ENCODE measurements at regions not wholly inside any gene's neighbourhood (a gene's known extent, or its start where the extent isn't known, plus 50 kb on each side); places are given as distances from the start of the nearest gene placed in this dataset.

GRCh38 chr11:44397586-44398178, 87.7 kb upstream of the ALX4 start:
- POLR2A ChIA-PET, result no interaction called here
- WGBS (ENCODE audit: insufficient coverage), result 100% methylated on average over 7 of the region's 7 CpGs
- H3K9me3 ChIP-seq (ENCODE audit: control extremely low read depth in 1 of 5, control insufficient read depth in 4 of 5, insufficient read depth in 2 of 5, low read depth in 1 of 5, low read length in 4 of 5), result no peaks in the 10 kb centered on the region

GRCh38 chr11:44398266-44399030, 88.5 kb upstream of the ALX4 start:
- CTCF ChIA-PET, result no interaction called here
- WGBS (ENCODE audit: insufficient coverage), result 93% methylated on average over 12 of the region's 15 CpGs

More at GRCh38 chr11:44397586-44398178, 87.7 kb upstream of the ALX4 start:
- Histone ChIP-seq H3K27me3 (replicated peaks in 2 of 5; ENCODE audit: control insufficient read depth in 4 of 5, insufficient read depth in 5 of 5, low read length in 4 of 5) (peaks cover 0 to 7% (median 0%) of the 10 kb centered on the region in 5 experiments), H3K36me3 (ENCODE audit: control insufficient read depth in 4 of 4, insufficient read depth in 4 of 4, low read length in 3 of 4) (no peaks in the 10 kb centered on the region), H3K4me3 (ENCODE audit: control insufficient read depth in 1 of 7, extremely low read depth in 1 of 7, insufficient read depth in 4 of 7, low read depth in 2 of 7, low read length in 6 of 7) (no peak overlapping the region), H3K27ac (ENCODE audit: insufficient read depth in 1 of 2, low read depth in 1 of 2, low read length in 2 of 2, poor library complexity in 1 of 2, severe bottlenecking in 2 of 2) (no peak overlapping the region), H3K4me1 (ENCODE audit: control extremely low read depth in 1 of 4, control insufficient read depth in 4 of 4, insufficient read depth in 4 of 4, low read length in 3 of 4) (no peaks in the 10 kb centered on the region)
- CTCF ChIA-PET, result interaction anchor here (1.1 kb wide), 1 partner anchor 9 kb away, joined by 3 read pairs; no protein-coding TSS in a partner anchor
- peak in 1 of 3 donors; percentile 9 for DNase-seq

GRCh38 chr11:44399968-44400367, 90.0 kb upstream of the ALX4 start:
- CTCF ChIA-PET, result no interaction called here
- WGBS (ENCODE audit: insufficient coverage), result 50% methylated on average over 2 of the region's 2 CpGs

More at GRCh38 chr11:44398266-44399030, 88.5 kb upstream of the ALX4 start:
- no peaks in the 10 kb centered on the region for H3K9me3 ChIP-seq (ENCODE audit: control extremely low read depth in 1 of 5, control insufficient read depth in 4 of 5, insufficient read depth in 2 of 5, low read depth in 1 of 5, low read length in 4 of 5)
- H3K27ac ChIP-seq (ENCODE audit: insufficient read depth in 1 of 2, low read depth in 1 of 2, low read length in 2 of 2, poor library complexity in 1 of 2, severe bottlenecking in 2 of 2), result no peak overlapping the region
- H3K27me3 ChIP-seq (replicated peaks in 2 of 5; ENCODE audit: control insufficient read depth in 4 of 5, insufficient read depth in 5 of 5, low read length in 4 of 5), result peaks cover 0 to 7% (median 0%) of the 10 kb centered on the region in 5 experiments
- H3K4me1 ChIP-seq (ENCODE audit: control extremely low read depth in 1 of 4, control insufficient read depth in 4 of 4, insufficient read depth in 4 of 4, low read length in 3 of 4), result no peaks in the 10 kb centered on the region
- POLR2A ChIA-PET, result no interaction called here
- no peak for DNase-seq
- no peaks in the 10 kb centered on the region for H3K36me3 ChIP-seq (ENCODE audit: control insufficient read depth in 4 of 4, insufficient read depth in 4 of 4, low read length in 3 of 4)
- H3K4me3 ChIP-seq (ENCODE audit: control insufficient read depth in 1 of 7, extremely low read depth in 1 of 7, insufficient read depth in 4 of 7, low read depth in 2 of 7, low read length in 6 of 7), result no peak overlapping the region

GRCh38 chr11:44400431-44400830, 90.5 kb upstream of the ALX4 start:
- no peak for DNase-seq
- ChIA-PET CTCF (no interaction called here), POLR2A (no interaction called here)
- H3K36me3 ChIP-seq (ENCODE audit: control insufficient read depth in 4 of 4, insufficient read depth in 4 of 4, low read length in 3 of 4), result no peaks in the 10 kb centered on the region
- no peaks in the 10 kb centered on the region for H3K4me1 ChIP-seq (ENCODE audit: control extremely low read depth in 1 of 4, control insufficient read depth in 4 of 4, insufficient read depth in 4 of 4, low read length in 3 of 4)
- no peak overlapping the region for H3K4me3 ChIP-seq (ENCODE audit: control insufficient read depth in 1 of 7, extremely low read depth in 1 of 7, insufficient read depth in 4 of 7, low read depth in 2 of 7, low read length in 6 of 7)
- H3K27me3 ChIP-seq (replicated peaks in 2 of 5; ENCODE audit: control insufficient read depth in 4 of 5, insufficient read depth in 5 of 5, low read length in 4 of 5), result peaks cover 0 to 7% (median under 1%) of the 10 kb centered on the region in 5 experiments
- H3K27ac ChIP-seq (ENCODE audit: insufficient read depth in 1 of 2, low read depth in 1 of 2, low read length in 2 of 2, poor library complexity in 1 of 2, severe bottlenecking in 2 of 2), result no peak overlapping the region
- 91% methylated on average over 4 of the region's 5 CpGs for WGBS (ENCODE audit: insufficient coverage)
- H3K9me3 ChIP-seq (ENCODE audit: control extremely low read depth in 1 of 5, control insufficient read depth in 4 of 5, insufficient read depth in 2 of 5, low read depth in 1 of 5, low read length in 4 of 5), result no peaks in the 10 kb centered on the region

More at GRCh38 chr11:44399968-44400367, 90.0 kb upstream of the ALX4 start:
- no peak overlapping the region for H3K4me3 ChIP-seq (ENCODE audit: control insufficient read depth in 1 of 7, extremely low read depth in 1 of 7, insufficient read depth in 4 of 7, low read depth in 2 of 7, low read length in 6 of 7)
- H3K27me3 ChIP-seq (replicated peaks in 2 of 5; ENCODE audit: control insufficient read depth in 4 of 5, insufficient read depth in 5 of 5, low read length in 4 of 5), result peaks cover 0 to 7% (median 0%) of the 10 kb centered on the region in 5 experiments
- no peak overlapping the region for H3K27ac ChIP-seq (ENCODE audit: insufficient read depth in 1 of 2, low read depth in 1 of 2, low read length in 2 of 2, poor library complexity in 1 of 2, severe bottlenecking in 2 of 2)
- no peaks in the 10 kb centered on the region for H3K4me1 ChIP-seq (ENCODE audit: control extremely low read depth in 1 of 4, control insufficient read depth in 4 of 4, insufficient read depth in 4 of 4, low read length in 3 of 4)
- no peak for DNase-seq
- POLR2A ChIA-PET, result no interaction called here
- H3K9me3 ChIP-seq (ENCODE audit: control extremely low read depth in 1 of 5, control insufficient read depth in 4 of 5, insufficient read depth in 2 of 5, low read depth in 1 of 5, low read length in 4 of 5), result no peaks in the 10 kb centered on the region
- no peaks in the 10 kb centered on the region for H3K36me3 ChIP-seq (ENCODE audit: control insufficient read depth in 4 of 4, insufficient read depth in 4 of 4, low read length in 3 of 4)

- H3K27me3 ChIP-seq (replicated peaks in 2 of 5; ENCODE audit: control insufficient read depth in 4 of 5, insufficient read depth in 5 of 5, low read length in 4 of 5), result peaks cover 0 to 7% (median 4%) of the 10 kb centered on the region in 5 experiments
- H3K9me3 ChIP-seq (ENCODE audit: control extremely low read depth in 1 of 5, control insufficient read depth in 4 of 5, insufficient read depth in 2 of 5, low read depth in 1 of 5, low read length in 4 of 5), result no peaks in the 10 kb centered on the region
- H3K27ac ChIP-seq (ENCODE audit: insufficient read depth in 1 of 2, low read depth in 1 of 2, low read length in 2 of 2, poor library complexity in 1 of 2, severe bottlenecking in 2 of 2), result no peak overlapping the region
- WGBS (ENCODE audit: insufficient coverage), result 98% methylated on average over 8 of the region's 12 CpGs
- ChIA-PET CTCF (no interaction called here), POLR2A (no interaction called here)
- H3K36me3 ChIP-seq (ENCODE audit: control insufficient read depth in 4 of 4, insufficient read depth in 4 of 4, low read length in 3 of 4), result no peaks in the 10 kb centered on the region
- no peak for DNase-seq
- no peaks in the 10 kb centered on the region for H3K4me1 ChIP-seq (ENCODE audit: control extremely low read depth in 1 of 4, control insufficient read depth in 4 of 4, insufficient read depth in 4 of 4, low read length in 3 of 4)
- H3K4me3 ChIP-seq (ENCODE audit: control insufficient read depth in 1 of 7, extremely low read depth in 1 of 7, insufficient read depth in 4 of 7, low read depth in 2 of 7, low read length in 6 of 7), result no peak overlapping the region
Measured at GRCh38 chr11:44402466-44403075, 92.6 kb upstream of the ALX4 start.

- CTCF ChIA-PET, result interaction anchor here (0.7 to 0.8 kb wide), 2 partner anchors 12 to 272 kb away, joined by 3 read pairs; no protein-coding TSS in a partner anchor
- WGBS (ENCODE audit: insufficient coverage), result 93% methylated on average over 4 of the region's 4 CpGs
- POLR2A ChIA-PET, result no interaction called here
- no peaks in the 10 kb centered on the region for H3K4me1 ChIP-seq (ENCODE audit: control extremely low read depth in 1 of 4, control insufficient read depth in 4 of 4, insufficient read depth in 4 of 4, low read length in 3 of 4)
- peaks cover 0 to 7% (median 4%) of the 10 kb centered on the region in 5 experiments for H3K27me3 ChIP-seq (replicated peaks in 2 of 5; ENCODE audit: control insufficient read depth in 4 of 5, insufficient read depth in 5 of 5, low read length in 4 of 5)
- H3K36me3 ChIP-seq (ENCODE audit: control insufficient read depth in 4 of 4, insufficient read depth in 4 of 4, low read length in 3 of 4), result no peaks in the 10 kb centered on the region
- H3K27ac ChIP-seq (ENCODE audit: insufficient read depth in 1 of 2, low read depth in 1 of 2, low read length in 2 of 2, poor library complexity in 1 of 2, severe bottlenecking in 2 of 2), result no peak overlapping the region
- DNase-seq, result no peak
- H3K4me3 ChIP-seq (ENCODE audit: control insufficient read depth in 1 of 7, extremely low read depth in 1 of 7, insufficient read depth in 4 of 7, low read depth in 2 of 7, low read length in 6 of 7), result no peak overlapping the region
- no peaks in the 10 kb centered on the region for H3K9me3 ChIP-seq (ENCODE audit: control extremely low read depth in 1 of 5, control insufficient read depth in 4 of 5, insufficient read depth in 2 of 5, low read depth in 1 of 5, low read length in 4 of 5)
Measured at GRCh38 chr11:44403176-44403575, 93.2 kb upstream of the ALX4 start.
